RWPE1 (cell line): ENCODE measurements at regions not wholly inside any gene's neighbourhood (a gene's known extent, or its start where the extent isn't known, plus 50 kb on each side); places are given as distances from the start of the nearest gene placed in this dataset.

ENCODE experiments used
- CTCF ChIA-PET: fragments of 350-600 bp; sonication (Branson Sonifier 250); formaldehyde crosslinking; extraction: SDS; loops from one replicate; lab custom pipeline; 2021; lab: Yijun Ruan, JAX
- POLR2A ChIA-PET: fragments of 400-600 bp; formaldehyde crosslinking; extraction: SDS; loops from one replicate; lab custom pipeline; 2020; ENCODE audit warnings: antibody characterized with exemption; ENCODE audit not compliant: low non-redundant PET; lab: Yijun Ruan, JAX
- DNase-seq: peaks from one replicate; pipeline ENCODE4 v3.0.0; 2012; ENCODE audit warnings: low spot score
- H3K27ac ChIP-seq: fragments of 450-650 bp; 2 replicates; pipeline ENCODE4 v1.5.1; 2017
- CTCF ChIP-seq: fragments of 450-650 bp; conservative IDR thresholded peaks from 2 replicates; pipeline ENCODE4 v1.5.1; 2017; ENCODE audit warnings: low read depth, mild to moderate bottlenecking

DNA sequence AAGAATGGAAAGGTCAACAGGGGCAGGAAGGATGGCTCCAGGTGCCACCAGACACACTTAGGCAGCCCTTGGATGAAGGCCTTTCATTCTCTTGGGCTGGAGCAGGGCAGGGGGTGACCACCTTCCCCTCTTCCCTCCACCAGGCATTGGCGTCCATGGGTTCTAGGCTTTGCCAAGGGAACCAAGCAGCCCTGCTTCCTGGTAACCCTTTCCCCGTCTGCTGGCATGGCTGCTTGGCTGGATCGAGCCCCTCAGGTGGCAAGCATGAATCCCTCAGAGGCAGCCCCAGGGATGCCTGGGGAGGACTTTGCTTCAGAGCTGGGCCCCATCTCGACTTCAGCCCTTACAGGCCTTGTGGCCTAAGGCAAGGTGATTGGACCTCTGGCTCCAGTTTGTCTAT is 185.1 kb upstream of the SYT13 start:
- no peak for TF ChIP-seq CTCF
- ChIA-PET CTCF (no interaction called here), POLR2A (no interaction called here)
- no peak for DNase-seq
- H3K27ac ChIP-seq = no peak overlapping the region

- H3K27ac ChIP-seq = no peak overlapping the region
- CTCF ChIA-PET = interaction anchor here (0.5 kb wide), 1 partner anchor 328 kb away, joined by 3 read pairs; no protein-coding TSS in a partner anchor
Measured at GRCh38 chr11:45470794-45471167, 184.6 kb upstream of the SYT13 start.

DNA sequence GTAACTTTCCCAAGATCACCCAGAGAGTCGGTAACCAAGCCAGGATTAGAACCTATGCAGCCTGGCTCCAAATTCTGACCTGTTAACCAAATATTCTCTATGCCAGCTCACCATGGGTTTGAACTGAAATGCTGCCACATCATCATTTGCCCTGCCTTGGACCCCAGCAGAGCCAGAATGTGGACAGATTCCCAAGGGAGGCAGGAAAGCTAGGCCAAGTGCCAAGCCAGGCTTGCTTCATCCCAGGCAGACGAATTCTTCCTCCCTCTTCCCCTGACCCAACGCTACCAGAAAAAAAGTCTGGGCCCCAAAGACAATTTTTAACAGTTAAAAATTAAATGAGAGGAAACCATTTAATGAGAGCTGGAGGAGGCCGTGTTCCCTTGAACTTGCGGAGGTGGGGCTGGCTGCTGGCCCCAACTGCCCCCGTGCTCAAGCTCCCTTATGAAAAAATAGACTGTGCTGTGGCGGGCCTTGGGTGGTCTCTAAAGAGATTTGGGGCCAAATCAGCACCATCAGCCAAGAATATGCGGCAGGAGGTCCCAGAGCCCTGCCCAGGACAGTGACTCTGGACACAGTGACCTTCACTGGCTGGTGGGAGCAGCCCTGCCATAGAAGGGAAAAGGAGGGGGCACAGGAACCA is 184.1 kb upstream of the SYT13 start:
- POLR2A ChIA-PET = no interaction called here
- TF ChIP-seq CTCF = no peak
- CTCF ChIA-PET = interaction anchor here (0.5 kb wide), 1 partner anchor 329 kb away, joined by 3 read pairs; no protein-coding TSS in a partner anchor
- no peak for DNase-seq
- H3K27ac ChIP-seq = no peak overlapping the region

More at GRCh38 chr11:45470794-45471167, 184.6 kb upstream of the SYT13 start:
- DNase-seq = no peak
- TF ChIP-seq CTCF = no peak
- POLR2A ChIA-PET = no interaction called here

- no peak overlapping the region for H3K27ac ChIP-seq
- no peak for DNase-seq
- no peak for TF ChIP-seq CTCF
- ChIA-PET POLR2A (no interaction called here), CTCF (interaction anchor here (1.0 kb wide), 1 partner anchor 17 kb away, joined by 4 read pairs; no protein-coding TSS in a partner anchor)
Measured at GRCh38 chr11:45468267-45468856, 182.2 kb upstream of the SYT13 start.

- ChIA-PET CTCF (no interaction called here), POLR2A (no interaction called here)
- TF ChIP-seq CTCF = no peak
- H3K27ac ChIP-seq = no peak overlapping the region
- DNase-seq = no peak
Measured at GRCh38 chr11:45463541-45463940, 177.4 kb upstream of the SYT13 start.

DNA sequence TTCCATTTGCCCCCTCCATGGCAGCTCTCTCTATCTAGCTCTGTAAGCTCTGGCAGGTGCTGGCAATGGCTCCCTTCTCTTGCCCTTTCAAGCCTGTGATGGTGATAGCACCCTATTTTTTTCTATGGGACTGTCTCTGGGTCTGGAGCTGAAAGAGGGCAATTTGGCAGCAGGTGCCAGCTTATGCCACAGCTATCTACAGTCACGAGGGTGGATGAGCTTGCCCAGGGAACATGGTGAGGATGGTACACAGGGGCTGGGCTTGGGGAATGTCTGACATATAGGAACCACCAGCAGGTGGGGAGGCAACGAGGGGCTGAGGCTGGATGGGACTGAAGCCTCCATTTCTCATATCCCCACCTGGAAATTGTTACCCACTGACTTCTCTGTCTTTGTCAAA is 175.4 kb upstream of the SYT13 start:
- no peak for TF ChIP-seq CTCF
- DNase-seq = no peak
- CTCF ChIA-PET = no interaction called here
- POLR2A ChIA-PET = interaction anchor here (0.5 kb wide), 1 partner anchor 1396 kb away, joined by 3 read pairs; no protein-coding TSS in a partner anchor
- no peak overlapping the region for H3K27ac ChIP-seq
